NCI-H2196 treated with DMSO at 0.1 percent for 48 hours (cell line): ENCODE measurements at regions not wholly inside any gene's neighbourhood (a gene's known extent, or its start where the extent isn't known, plus 50 kb on each side); places are given as distances from the start of the nearest gene placed in this dataset.
"Not testable (repeated sequence)": the region's sequence is repeated elsewhere in the genome, so short reads cannot be mapped to it uniquely, and the experiment has no call there.

Experiments used
- DNase-seq: peaks from one replicate; lab custom pipeline; 2025; ENCODE audit not compliant: unreplicated experiment; lab: John Stamatoyannopoulos, UW

GRCh38 chr1:82371844-82372498 lies 571.2 kb downstream of the ADGRL2 start:
- no peak for DNase-seq

GRCh38 chr1:82367456-82367855 lies 566.7 kb downstream of the ADGRL2 start:
- DNase-seq: no peak

GRCh38 chr1:82366689-82367088 lies 566.0 kb downstream of the ADGRL2 start:
- DNase-seq: no peak

- DNase-seq: not testable (repeated sequence)
Observed at GRCh38 chr1:82359541-82359940, 558.8 kb downstream of the ADGRL2 start.

GRCh38 chr1:82358706-82359105 lies 558.0 kb downstream of the ADGRL2 start:
- not testable (repeated sequence) for DNase-seq

GRCh38 chr1:82354546-82354945 lies 553.8 kb downstream of the ADGRL2 start:
- DNase-seq: not testable (repeated sequence)

GRCh38 chr1:82348487-82348886 lies 547.8 kb downstream of the ADGRL2 start:
- no peak for DNase-seq

GRCh38 chr1:82346141-82346540 lies 545.4 kb downstream of the ADGRL2 start:
- no peak for DNase-seq

GRCh38 chr1:82343381-82343780 lies 542.6 kb downstream of the ADGRL2 start:
- DNase-seq: no peak

GRCh38 chr1:82337635-82338034 lies 536.9 kb downstream of the ADGRL2 start:
- no peak for DNase-seq

- DNase-seq: no peak
Observed at GRCh38 chr1:82330330-82330729, 529.6 kb downstream of the ADGRL2 start.

- no peak for DNase-seq
Observed at GRCh38 chr1:82329226-82329625, 528.5 kb downstream of the ADGRL2 start.

- no peak for DNase-seq
Observed at GRCh38 chr1:82323144-82323841, 522.6 kb downstream of the ADGRL2 start.

GRCh38 chr1:82321794-82322193 lies 521.1 kb downstream of the ADGRL2 start:
- DNase-seq: no peak

- DNase-seq: no peak
Observed at GRCh38 chr1:82319546-82319945, 518.8 kb downstream of the ADGRL2 start.

- DNase-seq: no peak
Observed at GRCh38 chr1:82318921-82319320, 518.2 kb downstream of the ADGRL2 start.

- DNase-seq: no peak
Observed at GRCh38 chr1:82318265-82318664, 517.5 kb downstream of the ADGRL2 start.

GRCh38 chr1:82317671-82318070 lies 516.9 kb downstream of the ADGRL2 start:
- no peak for DNase-seq

GRCh38 chr1:82299656-82300055 lies 498.9 kb downstream of the ADGRL2 start:
- no peak for DNase-seq

- DNase-seq: no peak
Observed at GRCh38 chr1:82299056-82299455, 498.3 kb downstream of the ADGRL2 start.

- no peak for DNase-seq
Observed at GRCh38 chr1:82297139-82297896, 496.6 kb downstream of the ADGRL2 start.

GRCh38 chr1:82287556-82287955 lies 486.8 kb downstream of the ADGRL2 start:
- DNase-seq: no peak
